MM.1S (cell line): ENCODE measurements at regions not wholly inside any gene's neighbourhood (a gene's known extent, or its start where the extent isn't known, plus 50 kb on each side); places are given as distances from the start of the nearest gene placed in this dataset.

Source experiments
- CTCF ChIP-seq: fragments of 300-600 bp; sonication (generic); IDR thresholded peaks from 2 replicates; pipeline ENCODE4 v1.5.1; 2016; ENCODE audit warnings: antibody characterized with exemption, low read length, mixed read lengths
- EZH2phosphoT487 ChIP-seq: fragments of 300-600 bp; sonication (generic); IDR thresholded peaks from 2 replicates; pipeline ENCODE4 v1.6.1; 2018; ENCODE audit warnings: antibody characterized with exemption, low read length

- TF ChIP-seq CTCF = no peak
- TF ChIP-seq EZH2phosphoT487 = no peak
Observed at GRCh38 chr12:124111006-124111405, 138.0 kb downstream of the ZNF664 start.
